Chondrocyte (in vitro differentiated cells): ENCODE measurements at regions not wholly inside any gene's neighbourhood (a gene's known extent, or its start where the extent isn't known, plus 50 kb on each side); places are given as distances from the start of the nearest gene placed in this dataset.
"Not testable (repeated sequence)": the region's sequence is repeated elsewhere in the genome, so short reads cannot be mapped to it uniquely, and the experiment has no call there.

Experiments
- DNase-seq: peaks from one replicate; pipeline ENCODE4 v3.0.0; 2021; ENCODE audit warnings: mixed read lengths, low spot score
- H3K27ac Mint-ChIP-seq: one replicate; pipeline ENCODE4 v1.8.0; 2021; ENCODE audit warnings: mild to moderate bottlenecking, moderate library complexity, mixed read lengths; ENCODE audit not compliant: unreplicated experiment
- H3K27me3 Mint-ChIP-seq: 2 replicates; pipeline ENCODE4 v1.8.0; 2021; ENCODE audit warnings: low read depth, mixed read lengths
- H3K36me3 Mint-ChIP-seq: 2 replicates; pipeline ENCODE4 v1.8.0; 2021; ENCODE audit warnings: low read depth, mixed read lengths
- H3K4me1 Mint-ChIP-seq: 2 replicates; pipeline ENCODE4 v1.8.0; 2021; ENCODE audit warnings: low read depth, mild to moderate bottlenecking, mixed read lengths
- H3K4me3 Mint-ChIP-seq: one replicate; pipeline ENCODE4 v1.8.0; 2021; ENCODE audit warnings: mild to moderate bottlenecking, moderate library complexity, mixed read lengths; ENCODE audit not compliant: unreplicated experiment
- H3K9me3 Mint-ChIP-seq: 2 replicates; pipeline ENCODE4 v1.8.0; 2021; ENCODE audit warnings: low read depth, mixed read lengths
- TF ChIP-seq, protein P1 (sequence below): fragments of 200-600 bp; sonication (generic); IDR thresholded peaks from 2 replicates; pipeline ENCODE4 v1.5.0; 2021; ENCODE audit warnings: antibody characterized with exemption, mild to moderate bottlenecking, moderate library complexity

DNA sequence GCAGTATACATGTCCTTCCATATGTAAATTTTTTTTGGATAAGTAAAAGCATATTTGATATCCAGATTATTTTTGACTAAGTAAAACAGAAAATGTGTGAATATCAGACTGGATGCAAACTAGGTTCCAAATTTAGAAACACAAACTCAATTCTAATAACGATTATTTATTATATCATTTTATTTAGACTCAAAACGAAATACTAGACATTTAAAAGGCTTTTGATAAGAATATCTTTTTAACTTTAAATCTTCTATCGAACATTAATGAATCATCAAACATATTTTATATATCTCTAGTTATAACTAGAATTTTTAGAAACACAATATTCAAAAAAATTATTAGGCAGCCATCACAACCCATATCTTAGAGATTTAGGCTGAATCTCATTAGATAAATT is 195.2 kb upstream of the KCND2 start:
- no peak for DNase-seq
- Mint-ChIP-seq H3K4me1 (no peaks in the 10 kb centered on the region), H3K9me3 (peaks cover 11% of the 10 kb centered on the region), H3K4me3 (no peak overlapping the region), H3K27me3 (peaks cover 18% of the 10 kb centered on the region), H3K27ac (no peak overlapping the region), H3K36me3 (peaks cover 2% of the 10 kb centered on the region)
- TF ChIP-seq, protein P1, sequence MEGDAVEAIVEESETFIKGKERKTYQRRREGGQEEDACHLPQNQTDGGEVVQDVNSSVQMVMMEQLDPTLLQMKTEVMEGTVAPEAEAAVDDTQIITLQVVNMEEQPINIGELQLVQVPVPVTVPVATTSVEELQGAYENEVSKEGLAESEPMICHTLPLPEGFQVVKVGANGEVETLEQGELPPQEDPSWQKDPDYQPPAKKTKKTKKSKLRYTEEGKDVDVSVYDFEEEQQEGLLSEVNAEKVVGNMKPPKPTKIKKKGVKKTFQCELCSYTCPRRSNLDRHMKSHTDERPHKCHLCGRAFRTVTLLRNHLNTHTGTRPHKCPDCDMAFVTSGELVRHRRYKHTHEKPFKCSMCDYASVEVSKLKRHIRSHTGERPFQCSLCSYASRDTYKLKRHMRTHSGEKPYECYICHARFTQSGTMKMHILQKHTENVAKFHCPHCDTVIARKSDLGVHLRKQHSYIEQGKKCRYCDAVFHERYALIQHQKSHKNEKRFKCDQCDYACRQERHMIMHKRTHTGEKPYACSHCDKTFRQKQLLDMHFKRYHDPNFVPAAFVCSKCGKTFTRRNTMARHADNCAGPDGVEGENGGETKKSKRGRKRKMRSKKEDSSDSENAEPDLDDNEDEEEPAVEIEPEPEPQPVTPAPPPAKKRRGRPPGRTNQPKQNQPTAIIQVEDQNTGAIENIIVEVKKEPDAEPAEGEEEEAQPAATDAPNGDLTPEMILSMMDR: no peak

DNA sequence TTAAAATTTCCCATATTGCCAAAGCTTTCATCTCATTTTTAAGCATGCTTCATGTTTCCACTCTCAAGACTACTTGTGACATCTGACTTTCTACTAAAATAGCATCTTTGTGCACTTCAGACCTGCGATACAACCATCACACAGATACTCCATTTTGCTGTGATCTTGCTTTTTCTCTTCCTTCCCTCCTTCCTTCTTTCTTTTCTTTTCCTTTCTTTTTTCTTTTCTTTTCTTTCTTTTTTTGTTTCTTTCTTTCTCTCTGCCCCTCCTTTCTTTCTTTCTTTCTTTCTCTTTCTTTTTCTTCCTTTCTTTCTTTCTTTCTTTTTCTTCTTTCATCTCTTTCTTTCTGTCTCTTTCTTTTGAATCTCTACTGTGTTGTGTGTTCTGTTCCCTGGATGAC is 194.0 kb upstream of the KCND2 start:
- DNase-seq: no peak
- Mint-ChIP-seq H3K27me3 (peaks cover 15% of the 10 kb centered on the region), H3K27ac (no peak overlapping the region), H3K36me3 (peaks cover under 1% of the 10 kb centered on the region), H3K9me3 (peaks cover 9% of the 10 kb centered on the region), H3K4me1 (no peaks in the 10 kb centered on the region), H3K4me3 (no peak overlapping the region)
- TF ChIP-seq, protein P1: no peak

DNA sequence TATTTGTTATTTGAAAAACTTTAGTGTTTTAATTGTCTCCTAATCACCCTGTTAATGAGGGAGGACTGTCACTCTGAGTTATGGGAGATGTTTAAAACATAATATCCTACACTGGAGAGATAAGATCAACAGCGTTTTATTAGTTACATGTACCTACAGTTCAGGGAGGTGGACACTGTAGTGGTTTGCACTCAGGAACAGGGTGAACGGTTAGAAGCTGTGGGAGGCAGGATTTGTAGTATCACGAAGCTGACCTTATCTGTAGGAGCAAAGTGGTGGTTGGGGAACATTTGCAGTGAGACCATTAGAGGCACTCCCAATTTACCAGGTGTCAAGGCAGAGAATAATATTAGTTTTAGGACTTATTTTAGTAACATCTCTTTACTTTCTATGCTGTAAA is 193.3 kb upstream of the KCND2 start:
- Mint-ChIP-seq H3K4me3 (no peak overlapping the region), H3K27ac (no peak overlapping the region), H3K36me3 (no peaks in the 10 kb centered on the region), H3K9me3 (peaks cover 4% of the 10 kb centered on the region), H3K27me3 (peaks cover 10% of the 10 kb centered on the region), H3K4me1 (no peaks in the 10 kb centered on the region)
- DNase-seq: no peak
- TF ChIP-seq, protein P1: no peak

DNA sequence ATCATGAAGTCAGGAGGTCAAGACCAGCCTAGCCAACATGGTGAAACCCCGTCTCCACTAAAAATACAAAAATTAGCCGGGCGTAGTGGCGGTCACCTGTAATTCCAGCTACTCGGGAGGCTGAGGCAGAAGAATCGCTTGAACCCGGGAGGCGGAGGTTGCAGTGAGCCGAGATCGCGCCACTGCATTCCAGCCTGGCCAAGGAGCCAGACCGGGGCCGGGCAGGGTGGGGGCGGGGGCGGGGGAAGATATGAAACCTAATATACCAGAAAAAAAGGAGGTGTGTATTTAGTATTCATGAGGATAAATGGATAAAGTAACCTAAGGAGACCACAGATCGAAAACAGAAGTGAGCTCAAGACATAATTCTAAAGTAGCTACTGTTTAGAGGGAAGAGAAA is 186.5 kb upstream of the KCND2 start:
- DNase-seq, H3K27me3 Mint-ChIP-seq, H3K9me3 Mint-ChIP-seq, H3K36me3 Mint-ChIP-seq, H3K4me3 Mint-ChIP-seq, H3K4me1 Mint-ChIP-seq, H3K27ac Mint-ChIP-seq: not testable (repeated sequence)

DNA sequence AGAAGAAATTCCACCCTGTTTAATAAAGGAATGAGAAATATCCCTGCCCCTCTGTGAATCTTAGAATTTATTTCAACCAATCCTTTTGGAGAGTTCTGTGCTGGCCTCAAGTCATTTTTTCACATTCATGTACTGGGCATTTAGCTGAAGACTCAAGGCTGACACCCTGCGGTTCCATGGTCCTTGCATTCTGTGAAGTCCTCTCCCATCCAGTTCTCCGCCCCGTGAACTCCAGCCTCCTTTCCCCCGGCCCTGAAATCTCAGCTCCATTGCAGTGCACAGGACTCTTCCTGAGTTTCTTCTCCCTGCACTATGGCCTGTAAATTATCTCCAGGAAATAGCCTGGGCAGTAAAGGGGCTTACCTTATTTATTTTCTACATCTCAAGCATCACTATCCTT is 183.0 kb upstream of the KCND2 start:
- DNase-seq: no peak

DNA sequence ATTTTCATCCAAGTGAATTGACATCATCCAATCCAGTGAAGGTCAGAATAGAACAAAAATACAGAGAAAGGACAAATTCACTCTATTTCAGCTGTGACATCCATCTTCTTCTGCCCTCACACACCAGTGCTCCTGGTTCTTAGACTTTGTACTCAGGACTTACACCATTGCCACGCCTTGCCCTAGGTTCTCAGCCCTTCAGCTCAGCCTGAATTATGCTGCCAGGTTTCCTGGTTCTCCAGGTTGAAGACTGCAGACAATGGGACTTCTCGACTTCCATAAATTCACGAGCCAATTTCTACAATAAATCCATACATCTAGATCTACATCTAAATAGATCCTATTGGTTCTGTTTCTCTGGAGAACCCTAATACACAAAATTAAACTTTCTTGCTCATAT is 181.2 kb upstream of the KCND2 start:
- no peaks in the 10 kb centered on the region for H3K36me3 Mint-ChIP-seq

More for the DNA sequence above, 183.0 kb upstream of the KCND2 start:
- H3K4me3 Mint-ChIP-seq: no peak overlapping the region
- peaks cover 6% of the 10 kb centered on the region for H3K27me3 Mint-ChIP-seq
- no peak overlapping the region for H3K27ac Mint-ChIP-seq
- H3K36me3 Mint-ChIP-seq: no peaks in the 10 kb centered on the region
- H3K4me1 Mint-ChIP-seq: no peaks in the 10 kb centered on the region
- TF ChIP-seq, protein P1: peak; percentile 24
- H3K9me3 Mint-ChIP-seq: no peaks in the 10 kb centered on the region

More for the DNA sequence above, 181.2 kb upstream of the KCND2 start:
- H3K27ac Mint-ChIP-seq: no peak overlapping the region
- no peak overlapping the region for H3K4me3 Mint-ChIP-seq
- TF ChIP-seq, protein P1: no peak
- H3K9me3 Mint-ChIP-seq: no peaks in the 10 kb centered on the region
- peaks cover 2% of the 10 kb centered on the region for H3K4me1 Mint-ChIP-seq
- no peak for DNase-seq
- peaks cover 6% of the 10 kb centered on the region for H3K27me3 Mint-ChIP-seq
